GM21619 (cell line): ENCODE measurements at regions not wholly inside any gene's neighbourhood (a gene's known extent, or its start where the extent isn't known, plus 50 kb on each side); places are given as distances from the start of the nearest gene placed in this dataset.
"Not testable (repeated sequence)": the region's sequence is repeated elsewhere in the genome, so short reads cannot be mapped to it uniquely, and the experiment has no call there.

Source experiments
- ATAC-seq: cut with Tn5 transposase; IDR thresholded peaks from one replicate; pipeline ENCODE4 v1.9.1; 2021; ENCODE audit not compliant: unreplicated experiment

- ATAC-seq, result no peak
These were observed 1260.5 kb upstream of the ACVR2A start for GRCh38 chr2:146584316-146584715.

- ATAC-seq, result no peak
These were observed 1265.5 kb upstream of the ACVR2A start for GRCh38 chr2:146579147-146579930.

GRCh38 chr2:146576339-146577111, 1268.3 kb upstream of the ACVR2A start:
- ATAC-seq, result no peak

- ATAC-seq, result no peak
These were observed 1272.2 kb upstream of the ACVR2A start for GRCh38 chr2:146572598-146572997.

GRCh38 chr2:146561996-146562395, 1282.8 kb upstream of the ACVR2A start:
- no peak for ATAC-seq

- no peak for ATAC-seq
These were observed 1297.6 kb upstream of the ACVR2A start for GRCh38 chr2:146547236-146547635.

GRCh38 chr2:146544701-146545100, 1300.1 kb upstream of the ACVR2A start:
- ATAC-seq, result no peak

GRCh38 chr2:146541896-146542295, 1302.9 kb upstream of the ACVR2A start:
- ATAC-seq, result no peak

GRCh38 chr2:146540271-146540932, 1304.4 kb upstream of the ACVR2A start:
- no peak for ATAC-seq

GRCh38 chr2:146539739-146540138, 1305.1 kb upstream of the ACVR2A start:
- ATAC-seq, result not testable (repeated sequence)

GRCh38 chr2:146537477-146537876, 1307.4 kb upstream of the ACVR2A start:
- no peak for ATAC-seq

GRCh38 chr2:146532509-146533147, 1312.2 kb upstream of the ACVR2A start:
- no peak for ATAC-seq

GRCh38 chr2:146532009-146532408, 1312.8 kb upstream of the ACVR2A start:
- ATAC-seq, result no peak

- no peak for ATAC-seq
These were observed 1313.9 kb upstream of the ACVR2A start for GRCh38 chr2:146530886-146531285.

- ATAC-seq, result no peak
These were observed 1317.7 kb upstream of the ACVR2A start for GRCh38 chr2:146527166-146527565.

GRCh38 chr2:146523196-146523595, 1321.6 kb upstream of the ACVR2A start:
- ATAC-seq, result no peak

GRCh38 chr2:146506851-146507250, 1338.0 kb upstream of the ACVR2A start:
- ATAC-seq, result no peak

- no peak for ATAC-seq
These were observed 1341.5 kb upstream of the ACVR2A start for GRCh38 chr2:146503366-146503765.

GRCh38 chr2:146496248-146496647, 1348.6 kb upstream of the ACVR2A start:
- ATAC-seq, result peak; percentile 65

GRCh38 chr2:146489386-146489785, 1355.4 kb upstream of the ACVR2A start:
- ATAC-seq, result no peak

GRCh38 chr2:146481629-146482028, 1363.2 kb upstream of the ACVR2A start:
- no peak for ATAC-seq
